Stimulated activated naive B cell treated with anti-CD40 and anti-IgM and Interleukin-4, amounts not matched to agents 10 μg/mL and 1 μg/mL and 100 μg/mL, for 72 hours (primary cell): ENCODE measurements at regions not wholly inside any gene's neighbourhood (a gene's known extent, or its start where the extent isn't known, plus 50 kb on each side); places are given as distances from the start of the nearest gene placed in this dataset.
A peak's percentile ranks its signal among the peaks of the same experiment; 100 is the strongest.

Experiments
- ATAC-seq, 2 donors: fragments of 150-1000 bp; cut with Tn5 transposase; replicated peaks; 2 replicates each; pipeline ENCODE4 v1.10.0; 2021; ENCODE audit warnings: moderate library complexity in 1 of 2
- DNase-seq: peaks from one replicate; pipeline ENCODE4 v3.0.0; 2021
- H3K27ac Mint-ChIP-seq: one replicate; pipeline ENCODE4 v1.8.0; 2022; ENCODE audit warnings: mild to moderate bottlenecking, mixed read lengths
- H3K27me3 Mint-ChIP-seq, 2 donors: one replicate each; pipeline ENCODE4 v1.8.0; 2022; ENCODE audit warnings: mixed read lengths in 2 of 2
- H3K36me3 Mint-ChIP-seq, 2 donors: one replicate each; pipeline ENCODE4 v1.8.0; 2022; ENCODE audit warnings: mixed read lengths in 2 of 2, mild to moderate bottlenecking in 1 of 2
- H3K4me1 Mint-ChIP-seq, 2 donors: one replicate each; pipeline ENCODE4 v1.8.0; 2022; ENCODE audit warnings: mixed read lengths in 2 of 2, mild to moderate bottlenecking in 1 of 2
- H3K4me3 Mint-ChIP-seq, 2 donors: one replicate each; pipeline ENCODE4 v1.8.0; 2022; ENCODE audit warnings: mild to moderate bottlenecking in 2 of 2, mixed read lengths in 2 of 2, moderate library complexity in 1 of 2
- H3K9me3 Mint-ChIP-seq, 2 donors: one replicate each; pipeline ENCODE4 v1.8.0; 2022; ENCODE audit warnings: mixed read lengths in 2 of 2, mild to moderate bottlenecking in 1 of 2

DNA sequence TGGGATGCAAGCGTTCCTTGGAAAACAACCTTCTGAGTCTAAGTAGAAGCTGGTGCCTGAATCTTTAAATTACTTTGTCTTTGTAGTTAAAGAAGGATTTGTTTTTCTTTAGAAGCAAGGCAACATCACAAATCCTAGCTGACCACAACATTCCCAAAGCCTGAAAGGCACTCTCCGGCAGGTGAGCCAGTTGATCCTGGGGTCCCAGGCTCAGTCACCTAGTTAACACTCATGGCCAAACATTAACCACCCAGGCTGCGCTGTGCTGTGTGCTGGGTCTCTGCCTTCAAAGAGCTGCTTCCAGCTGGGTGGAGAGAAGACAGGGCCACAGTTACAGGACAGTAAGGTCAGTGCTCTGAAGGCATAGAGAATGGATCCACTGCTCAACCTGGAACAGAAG, 120.0 kb upstream of the TRIB2 start:
- Mint-ChIP-seq H3K36me3 (no peaks in the 10 kb centered on the region), H3K4me1 (peaks cover 0 to 2% of the 10 kb centered on the region in 2 donors), H3K27ac (no peak overlapping the region), H3K27me3 (peaks cover 0 to 15% of the 10 kb centered on the region in 2 donors), H3K4me3 (no peak overlapping the region), H3K9me3 (no peaks in the 10 kb centered on the region)
- no peak for DNase-seq
- no peak for ATAC-seq

DNA sequence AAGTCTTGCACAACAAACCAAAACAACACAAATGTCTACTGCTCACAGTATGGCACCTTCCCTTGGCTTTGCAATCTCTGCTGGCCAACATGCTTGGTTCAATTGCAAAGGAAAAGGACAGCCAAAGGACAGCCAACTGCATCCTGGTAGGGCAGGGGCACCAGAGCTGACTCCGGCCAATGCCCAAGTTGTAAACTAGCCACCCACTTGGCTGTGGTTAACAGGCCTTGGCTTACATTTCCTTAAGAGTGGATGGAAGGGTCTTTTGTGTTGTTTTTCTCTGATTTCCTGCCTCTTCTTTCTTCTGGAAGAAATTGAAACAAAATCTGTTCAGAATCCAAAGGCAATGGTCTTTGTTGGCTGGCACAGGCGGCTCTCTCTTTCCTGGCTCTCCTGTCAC, 119.1 kb upstream of the TRIB2 start:
- H3K27me3 Mint-ChIP-seq, result peaks cover 0 to 15% of the 10 kb centered on the region in 2 donors
- H3K9me3 Mint-ChIP-seq, result no peaks in the 10 kb centered on the region
- no peak for DNase-seq
- ATAC-seq, result no peak
- no peak overlapping the region for H3K4me3 Mint-ChIP-seq
- H3K27ac Mint-ChIP-seq, result no peak overlapping the region
- H3K4me1 Mint-ChIP-seq, result no peaks in the 10 kb centered on the region
- H3K36me3 Mint-ChIP-seq, result no peaks in the 10 kb centered on the region

DNA sequence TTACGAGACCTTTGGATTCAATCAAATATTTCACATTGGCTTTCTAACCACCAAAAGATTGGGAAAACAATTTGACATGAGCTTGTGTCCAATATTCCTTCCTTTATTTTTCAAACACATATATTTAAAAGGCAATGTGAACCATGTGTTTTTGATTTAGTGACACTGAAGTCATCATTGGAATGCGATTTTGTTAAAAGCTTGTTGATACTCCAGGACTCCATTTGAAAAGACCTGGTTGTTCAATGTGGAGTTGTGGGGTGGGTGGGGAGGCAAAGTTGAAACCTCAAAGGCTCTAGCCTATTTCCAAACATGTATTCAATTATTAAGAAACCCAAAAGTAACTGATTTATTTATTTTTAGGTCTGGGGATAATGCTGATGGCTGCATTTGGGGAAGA, 114.1 kb upstream of the TRIB2 start:
- ATAC-seq, result no peak
- DNase-seq, result no peak
- Mint-ChIP-seq H3K9me3 (no peaks in the 10 kb centered on the region), H3K4me3 (no peak overlapping the region), H3K4me1 (peaks cover 2 to 6% of the 10 kb centered on the region in 2 donors), H3K27me3 (peaks cover 13 to 18% of the 10 kb centered on the region in 2 donors), H3K27ac (no peak overlapping the region), H3K36me3 (no peaks in the 10 kb centered on the region)

DNA sequence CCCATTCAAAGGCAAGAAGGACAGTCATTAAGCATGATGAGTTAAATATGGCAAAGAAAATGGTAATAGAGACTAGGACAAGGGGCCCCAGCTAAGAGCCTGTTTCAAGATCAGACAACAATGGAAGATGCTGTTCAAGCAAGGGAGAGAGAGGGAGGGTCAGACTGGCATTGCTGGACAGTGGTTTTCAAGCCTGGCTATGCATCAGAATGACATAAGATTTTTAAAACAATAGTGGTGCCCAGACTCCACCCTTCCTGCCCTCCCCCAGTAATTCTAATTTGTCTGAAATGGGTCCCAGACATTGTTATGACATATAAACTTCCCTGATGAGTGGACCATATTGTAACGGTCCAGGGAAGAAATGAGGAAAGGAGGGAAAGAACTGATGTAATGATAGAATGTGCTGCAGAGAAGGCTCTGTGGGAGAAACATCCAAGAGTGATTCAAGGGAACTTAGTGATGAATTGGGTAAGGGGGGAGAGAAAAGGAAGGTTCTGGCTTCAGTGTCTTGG, 112.9 kb upstream of the TRIB2 start:
- Mint-ChIP-seq H3K9me3 (no peaks in the 10 kb centered on the region), H3K27me3 (peaks cover 8 to 18% of the 10 kb centered on the region in 2 donors), H3K4me3 (no peak overlapping the region), H3K36me3 (no peaks in the 10 kb centered on the region), H3K27ac (no peak overlapping the region), H3K4me1 (peaks cover 3 to 6% of the 10 kb centered on the region in 2 donors)
- DNase-seq (no peak), ATAC-seq (no peak)

DNA sequence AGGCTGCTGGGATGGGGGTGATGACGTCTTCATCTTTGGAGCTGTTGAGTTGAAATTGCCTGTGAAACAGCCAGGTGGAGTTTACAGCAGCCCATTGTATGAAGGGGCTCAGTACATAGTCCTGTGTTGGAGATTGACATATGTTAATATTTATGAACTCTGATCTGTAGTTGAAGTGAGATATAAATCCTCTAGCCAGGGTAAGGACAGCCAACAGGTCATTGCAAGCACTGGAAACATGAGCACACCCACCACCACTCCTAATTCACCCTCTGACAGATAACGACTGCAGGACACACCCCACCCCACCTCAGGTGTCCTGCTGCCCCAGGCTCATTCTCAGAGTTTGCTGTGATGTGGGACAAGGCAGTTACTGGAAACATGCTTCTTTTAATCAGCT, 112.4 kb upstream of the TRIB2 start:
- Mint-ChIP-seq H3K27ac (no peak overlapping the region), H3K4me3 (no peak overlapping the region), H3K9me3 (no peaks in the 10 kb centered on the region), H3K27me3 (peaks cover 8 to 18% of the 10 kb centered on the region in 2 donors), H3K36me3 (no peaks in the 10 kb centered on the region), H3K4me1 (peaks cover 3 to 6% of the 10 kb centered on the region in 2 donors)
- ATAC-seq (no peak), DNase-seq (no peak)

DNA sequence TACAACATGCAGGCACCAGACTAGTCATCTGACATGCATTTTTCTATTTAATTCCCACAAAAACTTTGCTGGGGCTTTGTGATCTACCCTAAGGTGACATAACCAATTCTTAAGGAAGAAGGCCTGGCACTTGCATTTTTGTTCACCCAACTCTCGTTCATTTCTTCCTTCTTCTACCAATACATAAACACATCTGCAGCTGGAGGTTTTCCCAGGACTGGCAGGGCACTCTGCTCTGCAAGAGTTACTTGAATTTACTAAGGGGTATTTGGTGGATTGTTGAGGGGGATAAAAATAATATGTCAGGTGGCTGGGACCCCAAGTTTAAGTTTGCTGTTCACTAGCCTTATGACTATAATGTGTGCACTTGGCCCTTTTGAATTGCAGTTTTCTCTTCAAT, 111.4 kb upstream of the TRIB2 start:
- peaks cover 0 to 4% of the 10 kb centered on the region in 2 donors for H3K36me3 Mint-ChIP-seq
- ATAC-seq, result no peak
- peaks cover 0 to 4% of the 10 kb centered on the region in 2 donors for H3K9me3 Mint-ChIP-seq
- no peak overlapping the region for H3K4me3 Mint-ChIP-seq
- DNase-seq, result no peak
- H3K4me1 Mint-ChIP-seq, result peaks cover 3 to 6% of the 10 kb centered on the region in 2 donors
- peaks cover 8 to 26% of the 10 kb centered on the region in 2 donors for H3K27me3 Mint-ChIP-seq
- H3K27ac Mint-ChIP-seq, result no peak overlapping the region

DNA sequence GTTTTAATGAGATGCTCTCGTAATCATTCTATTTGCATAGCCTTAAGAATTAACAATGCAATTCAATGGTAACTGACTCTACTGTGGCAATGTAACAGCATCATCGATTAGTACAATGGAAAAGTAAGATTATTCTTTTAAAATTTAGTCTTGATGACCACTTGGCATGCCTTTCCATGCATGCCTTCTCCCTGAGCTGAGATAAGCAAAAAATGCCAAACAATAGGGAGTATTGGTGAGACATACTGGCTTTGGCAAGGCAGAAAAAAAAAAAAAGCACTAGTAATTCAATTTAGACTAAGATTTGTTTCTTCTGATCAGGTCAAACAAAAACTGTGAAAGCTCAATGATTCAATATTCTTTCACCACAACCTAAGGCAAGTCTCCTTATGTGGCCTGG, 110.8 kb upstream of the TRIB2 start:
- Mint-ChIP-seq H3K27ac (no peak overlapping the region), H3K36me3 (peaks cover 0 to 4% of the 10 kb centered on the region in 2 donors), H3K4me3 (no peak overlapping the region)

DNA sequence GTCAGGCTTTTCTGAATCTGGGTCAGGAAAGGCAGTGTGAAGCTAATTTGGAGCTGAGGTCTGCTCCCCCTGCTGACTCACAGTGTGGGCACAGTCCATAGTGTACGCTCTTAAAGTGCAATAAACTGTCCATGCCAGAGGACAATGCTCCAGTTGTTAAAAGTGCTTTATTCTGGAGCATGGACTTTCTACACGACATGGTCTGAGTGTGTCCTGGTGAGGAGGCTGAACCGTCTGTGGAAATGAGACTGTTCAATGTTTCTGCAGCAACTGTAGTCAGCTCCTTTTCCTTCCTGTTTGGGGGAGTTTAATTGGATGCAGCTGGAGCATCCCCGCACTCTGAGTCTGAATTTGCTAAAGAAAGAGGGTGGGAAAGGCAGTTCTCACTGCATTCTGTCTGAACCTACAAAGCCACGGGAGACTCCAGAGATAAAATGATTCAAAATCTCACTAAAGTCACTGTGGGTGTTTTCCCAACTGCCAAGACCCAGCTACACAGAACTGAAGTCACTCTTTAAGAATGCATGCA, 110.2 kb upstream of the TRIB2 start:
- no peak for DNase-seq

More for the DNA sequence above, 110.8 kb upstream of the TRIB2 start:
- no peak for DNase-seq
- Mint-ChIP-seq H3K27me3 (peaks cover 8 to 26% of the 10 kb centered on the region in 2 donors), H3K4me1 (peaks cover 3 to 6% of the 10 kb centered on the region in 2 donors), H3K9me3 (peaks cover 0 to 4% of the 10 kb centered on the region in 2 donors)
- ATAC-seq, result no peak

DNA sequence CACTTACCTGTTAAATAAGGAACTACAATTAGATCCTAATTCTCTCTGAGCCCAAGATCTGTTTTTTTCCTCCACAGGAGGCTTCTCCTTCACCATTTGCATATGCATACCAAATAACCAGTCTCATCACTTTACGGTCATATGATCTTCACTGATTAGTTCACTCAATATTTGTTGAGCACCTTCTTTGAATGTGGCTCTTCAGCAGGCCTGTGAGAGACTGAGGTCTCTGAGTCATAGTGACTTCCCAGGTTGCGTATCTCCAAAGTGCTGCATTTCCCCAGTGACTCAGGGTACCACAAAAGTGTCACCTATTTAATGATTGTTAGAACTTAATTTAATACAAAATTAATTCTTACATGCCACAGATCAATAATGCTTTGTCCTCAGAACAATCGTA, 108.8 kb upstream of the TRIB2 start:
- Mint-ChIP-seq H3K4me1 (peaks cover 5 to 14% of the 10 kb centered on the region in 2 donors), H3K27me3 (peaks cover 8 to 23% of the 10 kb centered on the region in 2 donors), H3K4me3 (no peak overlapping the region), H3K27ac (no peak overlapping the region), H3K9me3 (peaks cover 0 to 4% of the 10 kb centered on the region in 2 donors), H3K36me3 (peaks cover 0 to 4% of the 10 kb centered on the region in 2 donors)
- ATAC-seq (peak; percentile 44 to 54), DNase-seq (no peak)

More for the DNA sequence above, 110.2 kb upstream of the TRIB2 start:
- H3K27ac Mint-ChIP-seq, result no peak overlapping the region
- peaks cover 0 to 4% of the 10 kb centered on the region in 2 donors for H3K9me3 Mint-ChIP-seq
- H3K4me3 Mint-ChIP-seq, result no peak overlapping the region
- peaks cover 3 to 6% of the 10 kb centered on the region in 2 donors for H3K4me1 Mint-ChIP-seq
- H3K36me3 Mint-ChIP-seq, result peaks cover 0 to 4% of the 10 kb centered on the region in 2 donors
- ATAC-seq, result no peak
- H3K27me3 Mint-ChIP-seq, result peaks cover 8 to 26% of the 10 kb centered on the region in 2 donors

DNA sequence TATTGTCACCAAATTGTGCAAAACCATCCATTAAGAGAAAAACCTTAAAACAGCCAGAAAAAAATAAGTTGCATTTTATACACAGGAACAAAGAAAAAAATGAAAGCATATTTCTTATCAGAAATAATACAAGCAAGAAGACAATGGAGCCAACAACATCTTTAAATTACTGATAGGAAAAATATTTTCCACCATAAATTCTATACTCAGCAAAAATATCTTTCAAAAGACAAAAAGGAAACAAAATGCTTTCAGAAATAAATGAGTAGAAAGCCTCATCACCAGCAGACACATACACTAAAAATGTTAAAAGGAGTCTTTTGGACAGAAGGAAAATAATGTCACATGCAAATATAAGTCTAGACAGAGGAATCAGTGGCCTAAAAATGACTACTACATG, 106.4 kb upstream of the TRIB2 start:
- DNase-seq, result no peak
- Mint-ChIP-seq H3K4me1 (peaks cover 16 to 24% of the 10 kb centered on the region in 2 donors), H3K27ac (no peak overlapping the region), H3K9me3 (peaks cover 0 to 4% of the 10 kb centered on the region in 2 donors), H3K4me3 (no peak overlapping the region), H3K27me3 (peaks cover 2 to 8% of the 10 kb centered on the region in 2 donors), H3K36me3 (peaks cover 0 to 4% of the 10 kb centered on the region in 2 donors)
- ATAC-seq, result no peak

DNA sequence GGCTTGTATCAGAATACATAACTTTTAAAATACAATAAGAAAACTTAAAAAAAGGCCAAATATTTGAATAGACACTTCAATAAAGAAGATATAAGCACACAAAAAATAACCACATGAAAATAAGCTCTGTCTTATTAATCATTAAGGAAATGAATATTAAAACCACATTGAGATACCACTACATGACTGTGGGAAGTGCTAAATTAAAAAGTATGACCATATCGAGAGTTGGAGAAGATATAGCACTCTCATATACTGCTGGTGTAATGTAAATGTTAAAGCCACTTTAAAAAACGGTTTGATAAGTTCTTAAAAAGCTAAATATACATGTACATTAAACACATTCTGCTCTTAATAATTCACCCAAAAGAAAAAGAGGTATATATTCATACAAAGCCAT, 104.6 kb upstream of the TRIB2 start:
- H3K9me3 Mint-ChIP-seq, result peaks cover 0 to 4% of the 10 kb centered on the region in 2 donors
- peaks cover 0 to 4% of the 10 kb centered on the region in 2 donors for H3K36me3 Mint-ChIP-seq
- H3K27ac Mint-ChIP-seq, result no peak overlapping the region
- DNase-seq (no peak), ATAC-seq (no peak)
- H3K4me1 Mint-ChIP-seq, result peaks cover 25 to 42% of the 10 kb centered on the region in 2 donors
- H3K4me3 Mint-ChIP-seq, result no peak overlapping the region
- peaks cover 0 to 8% of the 10 kb centered on the region in 2 donors for H3K27me3 Mint-ChIP-seq

DNA sequence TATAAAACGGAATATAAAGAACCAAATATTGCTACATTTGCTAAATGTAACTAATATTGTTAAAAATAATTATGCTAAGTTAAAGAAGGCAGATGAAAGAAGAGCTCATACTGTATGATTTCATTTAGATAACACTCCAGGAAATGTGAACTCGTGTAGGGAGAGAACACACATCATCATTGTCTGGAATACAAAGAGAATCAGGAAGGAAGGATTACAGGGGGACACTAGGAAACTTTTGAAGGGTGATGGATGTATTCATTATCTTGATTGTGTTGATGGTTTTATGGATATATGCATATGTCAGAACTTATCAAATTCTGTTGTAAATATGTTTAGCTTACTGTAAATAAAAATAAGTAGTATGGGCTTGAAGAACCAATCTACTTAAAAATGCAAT, 104.1 kb upstream of the TRIB2 start:
- peaks cover 0 to 4% of the 10 kb centered on the region in 2 donors for H3K36me3 Mint-ChIP-seq

DNA sequence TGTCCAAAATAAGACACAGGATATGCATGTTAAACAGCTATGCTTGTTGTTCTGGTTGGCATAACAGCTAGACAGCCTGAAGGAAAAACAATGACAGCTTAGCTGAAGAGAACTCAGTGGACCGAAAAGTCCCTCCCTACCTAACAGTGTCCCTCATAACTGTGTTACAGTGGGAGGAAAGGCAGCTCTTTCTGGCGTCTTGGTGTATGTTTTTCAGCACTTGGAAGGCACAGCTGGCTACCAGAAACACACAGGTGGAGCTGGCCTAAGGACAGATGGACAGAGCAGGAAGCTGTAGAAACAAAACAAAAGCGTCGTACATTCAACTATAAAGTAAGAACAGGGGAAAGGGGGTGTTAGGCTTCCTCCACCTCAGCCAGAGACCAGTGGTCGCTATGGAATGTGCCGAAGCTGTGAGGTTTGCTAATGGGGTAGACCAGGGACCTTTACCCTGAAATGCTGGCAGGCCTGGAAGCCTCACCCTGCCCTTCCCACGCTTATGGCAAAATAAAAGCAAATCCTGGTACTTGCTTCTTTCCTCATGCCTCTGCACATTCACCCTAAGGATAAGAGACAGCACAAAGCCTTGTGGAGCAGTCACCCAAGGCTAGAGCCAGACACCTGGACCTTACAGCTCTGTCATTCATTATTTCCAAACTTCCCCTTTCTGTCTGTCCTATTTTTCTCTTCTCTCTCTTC, 103.5 kb upstream of the TRIB2 start:
- Mint-ChIP-seq H3K27me3 (peaks cover 0 to 12% of the 10 kb centered on the region in 2 donors), H3K27ac (peak overlapping the region; percentile 83), H3K36me3 (peaks cover 0 to 4% of the 10 kb centered on the region in 2 donors), H3K4me3 (peak overlapping the region; percentile 20 to 21), H3K9me3 (peaks cover 0 to 4% of the 10 kb centered on the region in 2 donors), H3K4me1 (peaks cover 29 to 48% of the 10 kb centered on the region in 2 donors)
- DNase-seq (peak; percentile 7), ATAC-seq (peak; percentile 67 to 80)

More for the DNA sequence above, 104.1 kb upstream of the TRIB2 start:
- DNase-seq (no peak), ATAC-seq (no peak)
- peaks cover 0 to 4% of the 10 kb centered on the region in 2 donors for H3K9me3 Mint-ChIP-seq
- H3K27me3 Mint-ChIP-seq, result peaks cover 0 to 8% of the 10 kb centered on the region in 2 donors
- no peak overlapping the region for H3K4me3 Mint-ChIP-seq
- peak overlapping the region; percentile 83 for H3K27ac Mint-ChIP-seq
- peaks cover 26 to 44% of the 10 kb centered on the region in 2 donors for H3K4me1 Mint-ChIP-seq

DNA sequence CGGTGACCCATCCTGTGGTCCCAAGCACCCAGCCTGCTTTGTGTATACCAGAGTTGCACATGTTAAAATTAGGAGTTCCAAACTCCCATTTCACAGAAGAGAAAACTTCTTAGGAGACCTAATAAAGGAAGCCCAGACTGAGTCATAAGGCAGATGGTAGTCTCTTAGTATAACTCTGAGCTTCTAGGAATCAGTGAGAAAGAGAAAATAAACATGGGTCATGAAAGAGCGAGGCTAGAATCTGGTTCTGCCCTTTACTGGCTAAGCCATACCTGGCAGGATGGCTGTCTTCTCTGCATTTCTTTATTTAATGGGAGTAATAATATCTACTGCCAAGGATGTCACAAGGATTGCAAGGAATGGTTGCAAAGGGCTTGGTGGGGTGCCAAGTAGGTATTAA, 101.2 kb upstream of the TRIB2 start:
- ATAC-seq (no peak), DNase-seq (no peak)
- Mint-ChIP-seq H3K27me3 (peaks cover 16 to 20% of the 10 kb centered on the region in 2 donors), H3K9me3 (no peaks in the 10 kb centered on the region), H3K27ac (no peak overlapping the region), H3K4me3 (no peak overlapping the region), H3K4me1 (peaks cover 36 to 60% of the 10 kb centered on the region in 2 donors), H3K36me3 (no peaks in the 10 kb centered on the region)
